ENCODE measurements at regions not wholly inside any gene's neighbourhood (a gene's known extent, or its start where the extent isn't known, plus 50 kb on each side); places are given as distances from the start of the nearest gene placed in this dataset.
"Not testable (repeated sequence)": the region's sequence is repeated elsewhere in the genome, so short reads cannot be mapped to it uniquely, and the experiment has no call there.

- Histone ChIP-seq H3K4me1 (ENCODE audit: insufficient read depth, low read length) (peaks cover 13% of the 10 kb centered on the region; the same call in 1 of the 2 replicates), H3K36me3 (ENCODE audit: insufficient read depth, low read length) (no peaks in the 10 kb centered on the region), H3K9me3 (ENCODE audit: control insufficient read depth, insufficient read depth, low read length) (no peaks in the 10 kb centered on the region), H3K9ac (ENCODE audit: low read depth, low read length) (no peak overlapping the region; the same call in 1 of the 2 replicates)
Observed at GRCh38 chr10:100625816-100626215, 90.1 kb downstream of the HIF1AN start.

GRCh38 chr10:100628061-100628460 lies 92.3 kb downstream of the HIF1AN start:
- Histone ChIP-seq H3K4me1 (ENCODE audit: insufficient read depth, low read length) (peaks cover 13% of the 10 kb centered on the region; the same call in 1 of the 2 replicates), H3K9ac (ENCODE audit: low read depth, low read length) (no peak overlapping the region), H3K9me3 (ENCODE audit: control insufficient read depth, insufficient read depth, low read length) (no peaks in the 10 kb centered on the region), H3K36me3 (ENCODE audit: insufficient read depth, low read length) (no peaks in the 10 kb centered on the region)

GRCh38 chr10:100631192-100631591 lies 95.4 kb downstream of the HIF1AN start:
- Histone ChIP-seq H3K36me3 (ENCODE audit: insufficient read depth, low read length) (no peaks in the 10 kb centered on the region), H3K9ac (ENCODE audit: low read depth, low read length) (no peak overlapping the region), H3K4me1 (ENCODE audit: insufficient read depth, low read length) (peaks cover 2% of the 10 kb centered on the region; the same call in 1 of the 2 replicates), H3K9me3 (ENCODE audit: control insufficient read depth, insufficient read depth, low read length) (no peaks in the 10 kb centered on the region)

GRCh38 chr10:100632027-100632426 lies 96.3 kb downstream of the HIF1AN start:
- Histone ChIP-seq H3K9ac (ENCODE audit: low read depth, low read length) (no peak overlapping the region), H3K36me3 (ENCODE audit: insufficient read depth, low read length) (no peaks in the 10 kb centered on the region), H3K4me1 (ENCODE audit: insufficient read depth, low read length) (no peaks in the 10 kb centered on the region), H3K9me3 (ENCODE audit: control insufficient read depth, insufficient read depth, low read length) (no peaks in the 10 kb centered on the region)

- no peaks in the 10 kb centered on the region for H3K9me3 ChIP-seq (ENCODE audit: control insufficient read depth, insufficient read depth, low read length)
- H3K4me1 ChIP-seq (ENCODE audit: insufficient read depth, low read length) = peaks cover 6% of the 10 kb centered on the region; the same call in 1 of the 2 replicates
- H3K36me3 ChIP-seq (ENCODE audit: insufficient read depth, low read length) = no peaks in the 10 kb centered on the region
- H3K9ac ChIP-seq (ENCODE audit: low read depth, low read length) = no peak overlapping the region
Observed at GRCh38 chr10:100634034-100634433, 98.3 kb downstream of the HIF1AN start.

GRCh38 chr10:100636848-100637553 lies 101.3 kb downstream of the HIF1AN start:
- Histone ChIP-seq H3K9ac (ENCODE audit: low read depth, low read length) (no peak overlapping the region), H3K9me3 (ENCODE audit: control insufficient read depth, insufficient read depth, low read length) (no peaks in the 10 kb centered on the region), H3K4me1 (ENCODE audit: insufficient read depth, low read length) (peaks cover 8% of the 10 kb centered on the region), H3K36me3 (ENCODE audit: insufficient read depth, low read length) (no peaks in the 10 kb centered on the region)

- H3K36me3 ChIP-seq (ENCODE audit: insufficient read depth, low read length) = no peaks in the 10 kb centered on the region
- no peak overlapping the region for H3K9ac ChIP-seq (ENCODE audit: low read depth, low read length)
- no peaks in the 10 kb centered on the region for H3K9me3 ChIP-seq (ENCODE audit: control insufficient read depth, insufficient read depth, low read length)
- peaks cover 15% of the 10 kb centered on the region for H3K4me1 ChIP-seq (ENCODE audit: insufficient read depth, low read length)
Observed at GRCh38 chr10:100637785-100638184, 102.0 kb downstream of the HIF1AN start.

- not testable (repeated sequence) for H3K9ac ChIP-seq (ENCODE audit: low read depth, low read length); H3K36me3 ChIP-seq (ENCODE audit: insufficient read depth, low read length); H3K9me3 ChIP-seq (ENCODE audit: control insufficient read depth, insufficient read depth, low read length)
- H3K4me1 ChIP-seq (ENCODE audit: insufficient read depth, low read length) = peaks cover 17% of the 10 kb centered on the region
Observed at GRCh38 chr10:100638969-100639368, 103.2 kb downstream of the HIF1AN start.

- H3K9me3 ChIP-seq (ENCODE audit: control insufficient read depth, insufficient read depth, low read length) = no peaks in the 10 kb centered on the region
- H3K36me3 ChIP-seq (ENCODE audit: insufficient read depth, low read length) = no peaks in the 10 kb centered on the region
- peak overlapping the region; percentile 39; the same call in 1 of the 2 replicates for H3K9ac ChIP-seq (ENCODE audit: low read depth, low read length)
- H3K4me1 ChIP-seq (ENCODE audit: insufficient read depth, low read length) = peaks cover 27% of the 10 kb centered on the region
Observed at GRCh38 chr10:100642295-100642994, 102.9 kb upstream of the PAX2 start.

GRCh38 chr10:100645091-100645490 lies 100.3 kb upstream of the PAX2 start:
- Histone ChIP-seq H3K4me1 (ENCODE audit: insufficient read depth, low read length) (peaks cover 24% of the 10 kb centered on the region), H3K36me3 (ENCODE audit: insufficient read depth, low read length) (no peaks in the 10 kb centered on the region), H3K9ac (ENCODE audit: low read depth, low read length) (no peak overlapping the region), H3K9me3 (ENCODE audit: control insufficient read depth, insufficient read depth, low read length) (no peaks in the 10 kb centered on the region)

- Histone ChIP-seq H3K9me3 (ENCODE audit: control insufficient read depth, insufficient read depth, low read length) (no peaks in the 10 kb centered on the region), H3K9ac (ENCODE audit: low read depth, low read length) (no peak overlapping the region), H3K36me3 (ENCODE audit: insufficient read depth, low read length) (no peaks in the 10 kb centered on the region), H3K4me1 (ENCODE audit: insufficient read depth, low read length) (peaks cover 24% of the 10 kb centered on the region)
Observed at GRCh38 chr10:100645613-100646392, 99.6 kb upstream of the PAX2 start.

- Histone ChIP-seq H3K4me1 (ENCODE audit: insufficient read depth, low read length) (peaks cover 17% of the 10 kb centered on the region; the same call in 1 of the 2 replicates), H3K9ac (ENCODE audit: low read depth, low read length) (no peak overlapping the region), H3K9me3 (ENCODE audit: control insufficient read depth, insufficient read depth, low read length) (no peaks in the 10 kb centered on the region), H3K36me3 (ENCODE audit: insufficient read depth, low read length) (no peaks in the 10 kb centered on the region)
Observed at GRCh38 chr10:100647928-100648327, 97.5 kb upstream of the PAX2 start.

GRCh38 chr10:100650693-100651092 lies 94.7 kb upstream of the PAX2 start:
- Histone ChIP-seq H3K9me3 (ENCODE audit: control insufficient read depth, insufficient read depth, low read length) (no peaks in the 10 kb centered on the region), H3K9ac (ENCODE audit: low read depth, low read length) (no peak overlapping the region), H3K36me3 (ENCODE audit: insufficient read depth, low read length) (no peaks in the 10 kb centered on the region), H3K4me1 (ENCODE audit: insufficient read depth, low read length) (peaks cover 6% of the 10 kb centered on the region; the same call in 1 of the 2 replicates)

- not testable (repeated sequence) for H3K36me3 ChIP-seq (ENCODE audit: insufficient read depth, low read length); H3K9ac ChIP-seq (ENCODE audit: low read depth, low read length); H3K9me3 ChIP-seq (ENCODE audit: control insufficient read depth, insufficient read depth, low read length); H3K4me1 ChIP-seq (ENCODE audit: insufficient read depth, low read length)
Observed at GRCh38 chr10:100651099-100651498, 94.3 kb upstream of the PAX2 start.

Data from ES-I3 (cell line).